Suprapubic skin (tissue), 4 donors: ENCODE measurements at regions not wholly inside any gene's neighbourhood (a gene's known extent, or its start where the extent isn't known, plus 50 kb on each side); places are given as distances from the start of the nearest gene placed in this dataset.
A peak's percentile ranks its signal among the peaks of the same experiment; 100 is the strongest.
"Not testable (repeated sequence)": the region's sequence is repeated elsewhere in the genome, so short reads cannot be mapped to it uniquely, and the experiment has no call there.

Source experiments
- DNase-seq, 2 donors: peaks; one replicate each; pipeline ENCODE4 v3.0.0-alpha.2; 2019; ENCODE audit warnings: low spot score in 2 of 2
- H3K27ac ChIP-seq: fragments of 200-600 bp; sonication (generic); one replicate; pipeline ENCODE4 v1.5.1; 2019
- H3K27me3 ChIP-seq: fragments of 200-600 bp; sonication (generic); one replicate; pipeline ENCODE4 v1.5.1; 2019
- H3K36me3 ChIP-seq: fragments of 200-600 bp; sonication (generic); one replicate; pipeline ENCODE4 v1.5.1; 2019
- H3K4me1 ChIP-seq: fragments of 200-600 bp; sonication (generic); one replicate; pipeline ENCODE4 v1.5.1; 2019
- H3K4me3 ChIP-seq: fragments of 200-600 bp; sonication (generic); one replicate; pipeline ENCODE4 v1.5.1; 2019; ENCODE audit warnings: mild to moderate bottlenecking
- H3K9me3 ChIP-seq: fragments of 200-600 bp; sonication (generic); one replicate; pipeline ENCODE4 v1.5.1; 2019
- CTCF ChIP-seq, 2 donors: fragments of 200-600 bp in 1 of 2; fragments of 450-650 bp in 1 of 2; sonication (generic) in 1 of 2; IDR thresholded peaks; one replicate each; pipeline ENCODE4 v1.5.1; 2016 to 2019; ENCODE audit warnings: antibody characterized with exemption in 2 of 2, mild to moderate bottlenecking in 1 of 2, moderate library complexity in 1 of 2
- EP300 ChIP-seq: sonication (generic); formaldehyde crosslinking; IDR thresholded peaks from one replicate; pipeline ENCODE4 v1.6.1; 2017; ENCODE audit warnings: antibody characterized with exemption
- POLR2A ChIP-seq, 2 donors: fragments of 450-650 bp; IDR thresholded peaks; one replicate each; pipeline ENCODE4 v1.6.1; 2017; ENCODE audit warnings: antibody characterized with exemption in 2 of 2, mild to moderate bottlenecking in 2 of 2, moderate library complexity in 2 of 2
- POLR2AphosphoS5 ChIP-seq, 3 donors: sonication (generic); formaldehyde crosslinking; IDR thresholded peaks; one replicate each; pipeline ENCODE4 v1.6.1; 2017; ENCODE audit warnings: antibody characterized with exemption in 3 of 3
- WGBS: methylation state at CpG from one replicate; pipeline ENCODE4 v1.1.5; 2018; 5-methylcytosine and 5-hydroxymethylcytosine counted together

- no peak overlapping the region for H3K4me3 ChIP-seq
- H3K36me3 ChIP-seq = no peaks in the 10 kb centered on the region
- no peaks in the 10 kb centered on the region for H3K9me3 ChIP-seq
- H3K27ac ChIP-seq = no peak overlapping the region
- TF ChIP-seq EP300 = no peak
- TF ChIP-seq POLR2A (IDR thresholded peaks at IDR 0.05) = no peak
- no peak for TF ChIP-seq POLR2AphosphoS5 (IDR thresholded peaks at IDR 0.05)
- no peak for DNase-seq
- H3K27me3 ChIP-seq = no peaks in the 10 kb centered on the region
- H3K4me1 ChIP-seq = no peaks in the 10 kb centered on the region
- 42% methylated on average over 2 of the region's 2 CpGs for whole genome bisulfite sequencing
These were observed 59.7 kb downstream of the HMGB3 start for GRCh38 chrX:151042842-151043241.

- 84% methylated on average over 3 of the region's 3 CpGs for WGBS
- H3K4me3 ChIP-seq, DNase-seq: not testable (repeated sequence)
These were observed 83.2 kb downstream of the HMGB3 start for GRCh38 chrX:151066373-151066772.

GRCh38 chrX:151073767-151074166 lies 90.6 kb downstream of the HMGB3 start:
- H3K27ac ChIP-seq = no peak overlapping the region
- DNase-seq = no peak
- TF ChIP-seq EP300 (no peak), POLR2AphosphoS5 (IDR thresholded peaks at IDR 0.05) (no peak), POLR2A (IDR thresholded peaks at IDR 0.05) (no peak), CTCF (IDR thresholded peaks at IDR 0.05) (no peak)
- no peak overlapping the region for H3K4me3 ChIP-seq
- H3K4me1 ChIP-seq = no peaks in the 10 kb centered on the region
- H3K27me3 ChIP-seq = no peaks in the 10 kb centered on the region
- no peaks in the 10 kb centered on the region for H3K9me3 ChIP-seq
- 84% methylated on average over 6 of the region's 12 CpGs for WGBS
- H3K36me3 ChIP-seq = no peaks in the 10 kb centered on the region

More at GRCh38 chrX:151066373-151066772, 83.2 kb downstream of the HMGB3 start:
- not testable (repeated sequence) for H3K27me3 ChIP-seq, H3K27ac ChIP-seq, H3K4me1 ChIP-seq, H3K36me3 ChIP-seq, H3K9me3 ChIP-seq

GRCh38 chrX:151081016-151081415 lies 95.4 kb upstream of the GPR50 start:
- DNase-seq = no peak
- no peaks in the 10 kb centered on the region for H3K27me3 ChIP-seq
- H3K36me3 ChIP-seq = no peaks in the 10 kb centered on the region
- no peaks in the 10 kb centered on the region for H3K9me3 ChIP-seq
- 84% methylated on average over 9 of the region's 9 CpGs for WGBS
- TF ChIP-seq POLR2A (IDR thresholded peaks at IDR 0.05) (no peak), CTCF (IDR thresholded peaks at IDR 0.05) (no peak), POLR2AphosphoS5 (IDR thresholded peaks at IDR 0.05) (no peak), EP300 (no peak)
- H3K4me1 ChIP-seq = no peaks in the 10 kb centered on the region
- no peak overlapping the region for H3K4me3 ChIP-seq
- no peak overlapping the region for H3K27ac ChIP-seq

- TF ChIP-seq CTCF (IDR thresholded peaks at IDR 0.05) = peak; percentile 71 to 91
- TF ChIP-seq POLR2A (IDR thresholded peaks at IDR 0.05) = no peak
- H3K27me3 ChIP-seq = no peaks in the 10 kb centered on the region
- no peak overlapping the region for H3K27ac ChIP-seq
- H3K9me3 ChIP-seq = no peaks in the 10 kb centered on the region
- H3K36me3 ChIP-seq = no peaks in the 10 kb centered on the region
- 14% methylated on average over 29 of the region's 41 CpGs for WGBS
- DNase-seq = peak; percentile 63 to 76
- H3K4me3 ChIP-seq = peak overlapping the region; percentile 9
- no peaks in the 10 kb centered on the region for H3K4me1 ChIP-seq
These were observed 94.1 kb upstream of the GPR50 start for GRCh38 chrX:151082077-151082948.

GRCh38 chrX:151084454-151084853 lies 91.9 kb upstream of the GPR50 start:
- Histone ChIP-seq H3K27ac (no peak overlapping the region), H3K36me3 (no peaks in the 10 kb centered on the region), H3K4me3 (no peak overlapping the region), H3K4me1 (no peaks in the 10 kb centered on the region), H3K27me3 (no peaks in the 10 kb centered on the region), H3K9me3 (no peaks in the 10 kb centered on the region)
- TF ChIP-seq CTCF (IDR thresholded peaks at IDR 0.05) (no peak), POLR2A (IDR thresholded peaks at IDR 0.05) (no peak), POLR2AphosphoS5 (IDR thresholded peaks at IDR 0.05) (no peak), EP300 (no peak)
- DNase-seq = no peak
- 84% methylated on average over 1 of the region's 1 CpG for WGBS
